Stimulated activated CD4-positive, alpha-beta T cell treated with anti-CD3 and anti-CD28 coated beads, Interleukin-1b, Interleukin-23, amount 100 ng/mL, for 48 hours (primary cell): ENCODE measurements at regions not wholly inside any gene's neighbourhood (a gene's known extent, or its start where the extent isn't known, plus 50 kb on each side); places are given as distances from the start of the nearest gene placed in this dataset.

Experiments
- DNase-seq: peaks from one replicate; pipeline ENCODE4 v3.0.0-alpha.2; 2020

DNA sequence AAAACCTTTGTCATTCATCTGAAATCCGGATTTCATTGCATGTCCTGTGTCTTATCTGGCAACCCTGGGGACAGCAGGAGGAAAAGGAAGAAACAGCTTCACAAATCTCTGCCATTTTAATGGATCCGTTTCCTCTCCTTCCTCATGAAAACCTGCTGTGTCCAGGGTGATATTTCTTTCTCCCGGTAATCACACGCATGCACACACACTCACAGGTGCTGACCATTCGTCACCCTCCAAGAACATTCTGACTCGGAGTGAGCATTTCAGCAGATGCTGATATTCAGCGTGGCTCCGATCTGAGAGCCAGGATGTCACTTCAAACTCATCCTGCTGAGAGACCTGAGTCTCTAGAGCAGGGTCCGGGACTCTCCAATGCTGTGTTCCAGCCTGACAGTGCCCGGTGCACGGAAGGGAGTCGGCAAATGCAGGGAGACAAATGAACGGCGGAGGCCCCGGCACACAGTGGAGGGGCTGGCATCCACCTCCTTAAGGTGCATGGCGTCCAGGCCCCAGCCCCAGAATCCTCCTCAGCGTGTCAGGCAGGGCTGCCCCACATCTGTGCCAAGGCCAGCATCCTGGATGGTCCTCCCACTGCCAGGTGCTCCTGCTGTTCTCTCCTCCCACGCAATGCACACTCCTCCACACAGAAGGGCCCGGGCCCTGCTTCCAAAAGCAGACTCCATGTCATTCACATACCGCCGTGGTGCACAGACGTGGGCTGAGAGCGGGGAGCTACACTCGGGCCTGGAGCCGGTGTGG is 70.7 kb downstream of the RBFOX3 start:
- DNase-seq, result no peak

DNA sequence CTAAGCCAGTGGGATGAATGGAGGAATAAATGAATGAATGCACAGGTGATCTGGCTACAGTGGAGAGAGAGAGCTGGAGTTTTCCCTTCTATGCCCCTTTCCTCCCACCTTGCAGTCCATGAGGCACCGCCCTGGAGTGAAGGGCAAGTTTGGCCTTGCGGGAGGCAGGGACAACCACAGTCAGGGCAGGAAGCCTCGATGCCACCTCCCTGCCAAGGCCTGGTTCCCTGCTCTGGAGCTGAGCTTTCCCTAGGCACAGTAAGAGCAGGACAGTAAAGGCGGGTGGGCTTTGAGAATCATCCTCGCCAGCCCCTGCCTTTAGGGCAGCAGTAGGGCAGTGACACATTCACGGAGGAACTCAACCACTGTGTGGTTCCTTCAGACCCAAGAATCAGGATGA is 72.6 kb downstream of the RBFOX3 start:
- no peak for DNase-seq

DNA sequence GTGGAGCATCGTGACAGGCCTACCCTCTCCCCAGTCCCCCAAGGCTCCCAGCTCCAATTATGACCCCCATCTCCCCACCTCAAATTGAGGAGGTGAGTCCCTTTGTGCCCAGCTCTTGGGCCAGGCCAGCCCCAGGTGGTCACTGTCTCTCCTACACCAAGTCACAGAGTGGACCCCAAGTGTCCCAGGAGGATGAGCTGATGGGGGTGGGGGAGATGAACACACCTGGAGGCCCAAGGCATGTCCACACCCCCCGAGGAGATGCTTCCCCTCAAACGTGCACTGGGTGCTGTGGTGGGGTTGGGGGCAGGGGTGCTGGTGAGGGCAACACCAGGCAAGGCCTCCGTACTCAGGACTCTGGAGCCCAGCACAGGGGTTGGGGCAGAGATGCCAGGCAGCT is 73.2 kb downstream of the RBFOX3 start:
- no peak for DNase-seq

DNA sequence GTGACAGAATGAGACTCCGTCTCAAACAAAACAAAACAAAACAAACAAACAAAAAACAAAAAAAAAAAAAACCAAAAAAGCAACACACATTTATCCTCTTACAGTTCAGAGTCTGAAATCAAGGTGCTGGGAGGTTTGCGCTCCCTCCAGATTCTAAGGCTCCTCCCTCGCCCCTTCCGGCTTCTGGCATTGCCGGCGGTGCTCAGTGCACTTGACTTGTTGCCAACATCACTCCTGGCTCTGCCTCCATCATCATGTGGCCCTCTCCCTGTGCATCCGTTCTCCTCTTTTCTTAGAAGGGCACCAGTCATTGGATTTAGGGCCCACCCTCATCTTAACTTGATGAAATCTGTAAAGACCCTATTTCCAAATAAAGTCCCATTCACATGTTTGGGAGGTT is 73.8 kb downstream of the RBFOX3 start:
- DNase-seq, result no peak

DNA sequence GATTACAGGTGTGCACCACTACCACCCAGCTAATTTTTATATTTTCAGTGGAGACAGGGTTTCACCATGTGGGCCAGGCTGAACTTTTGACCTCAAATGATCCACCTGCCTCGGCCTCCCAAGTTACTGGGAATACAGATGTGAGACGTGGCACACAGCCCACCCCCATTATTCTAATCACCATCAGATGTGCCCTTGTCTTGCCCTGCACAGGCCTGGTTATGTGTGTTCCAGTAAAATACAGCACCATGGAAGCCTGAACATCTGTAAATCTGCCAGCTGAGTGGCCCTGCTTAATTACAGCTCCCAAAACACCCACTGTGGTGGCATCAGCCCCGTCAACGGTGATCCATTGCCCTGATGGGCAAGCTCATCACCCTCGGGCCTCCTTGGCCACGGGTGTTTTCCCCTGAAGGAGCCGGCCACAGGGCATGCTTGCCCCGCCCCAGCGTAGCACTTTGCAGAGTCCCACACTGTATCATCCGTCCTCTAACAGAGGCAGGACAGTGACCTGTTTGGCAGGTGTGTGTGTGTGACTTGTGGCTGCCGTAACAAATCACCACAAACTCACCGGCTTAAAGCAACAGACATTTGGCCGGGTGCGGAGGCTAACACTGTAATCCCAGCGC is 74.5 kb downstream of the RBFOX3 start:
- no peak for DNase-seq

DNA sequence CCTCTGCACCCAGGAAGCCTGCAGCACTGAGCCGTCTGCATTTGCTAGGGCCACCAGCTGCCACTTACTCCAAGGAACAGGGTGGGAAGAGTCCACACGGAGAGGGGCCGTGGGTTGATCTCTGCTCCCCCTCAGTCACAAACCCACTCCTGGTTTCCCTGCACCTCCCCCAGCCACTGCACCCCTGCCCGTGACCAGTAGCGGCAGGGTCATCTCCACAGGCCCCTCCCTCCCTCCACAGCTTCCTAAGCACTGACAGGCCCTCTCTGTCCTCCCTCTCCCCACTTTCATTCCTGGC is 75.2 kb downstream of the RBFOX3 start:
- DNase-seq, result no peak

DNA sequence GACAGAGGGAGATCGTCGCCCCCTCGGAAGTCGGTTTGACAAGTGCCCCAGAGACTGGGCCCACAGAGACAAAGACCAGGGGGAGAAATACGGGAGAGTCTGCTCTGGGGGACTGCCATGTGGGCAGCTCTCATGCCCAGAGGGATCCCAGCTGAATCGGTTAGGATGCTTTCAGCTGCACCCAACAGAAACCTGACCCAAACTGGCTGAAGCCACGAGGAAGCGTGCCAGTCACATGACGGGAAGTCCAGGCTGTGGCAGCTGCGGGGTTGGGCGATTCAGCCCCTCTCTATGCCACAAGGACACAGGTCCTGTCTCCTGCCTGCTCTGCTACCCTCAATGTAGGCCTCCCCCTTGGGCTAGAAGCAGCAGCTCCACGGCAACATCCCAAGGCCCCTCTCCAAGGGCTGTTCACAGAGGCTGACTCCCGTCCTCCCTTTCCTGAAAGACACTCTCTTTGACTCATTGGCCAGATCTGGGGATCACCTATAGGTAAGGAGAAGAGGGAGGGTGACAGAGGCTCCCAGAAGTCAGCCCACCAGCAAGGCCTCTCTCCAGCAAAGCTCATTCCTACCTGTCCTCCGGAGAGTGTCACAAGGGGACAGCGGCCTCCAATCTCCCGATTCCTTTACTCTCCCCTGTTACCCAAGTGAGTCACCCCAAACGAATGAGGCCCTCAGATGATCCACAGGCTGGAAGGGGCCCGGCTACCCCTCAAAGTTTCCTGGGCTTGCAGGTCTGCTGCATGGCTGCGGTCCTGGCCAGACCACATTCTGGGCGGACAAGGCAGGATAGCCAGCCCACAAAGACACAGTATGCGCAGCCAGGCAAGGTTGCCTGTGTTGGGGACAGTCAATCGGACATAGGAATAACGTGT is 75.8 kb downstream of the RBFOX3 start:
- DNase-seq, result no peak

DNA sequence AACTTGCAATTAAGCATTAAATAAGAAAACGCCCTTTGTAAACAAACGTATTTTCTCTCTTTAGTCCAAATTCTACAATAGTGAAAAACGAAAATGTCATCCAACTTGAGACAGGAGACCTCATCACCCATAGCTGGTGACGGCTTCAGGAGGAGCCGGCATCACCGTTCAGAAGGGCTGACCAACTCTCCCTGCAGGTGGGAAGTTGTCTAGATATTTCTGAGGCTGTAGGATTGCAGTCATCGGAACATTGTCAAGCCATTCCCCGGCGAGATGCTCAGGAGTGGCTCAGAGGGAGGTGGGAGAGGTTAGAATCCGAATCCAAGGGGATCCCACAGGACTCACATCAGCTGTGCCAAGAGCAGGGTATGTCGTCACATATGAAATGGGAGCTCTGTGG is 76.7 kb downstream of the RBFOX3 start:
- DNase-seq, result no peak

DNA sequence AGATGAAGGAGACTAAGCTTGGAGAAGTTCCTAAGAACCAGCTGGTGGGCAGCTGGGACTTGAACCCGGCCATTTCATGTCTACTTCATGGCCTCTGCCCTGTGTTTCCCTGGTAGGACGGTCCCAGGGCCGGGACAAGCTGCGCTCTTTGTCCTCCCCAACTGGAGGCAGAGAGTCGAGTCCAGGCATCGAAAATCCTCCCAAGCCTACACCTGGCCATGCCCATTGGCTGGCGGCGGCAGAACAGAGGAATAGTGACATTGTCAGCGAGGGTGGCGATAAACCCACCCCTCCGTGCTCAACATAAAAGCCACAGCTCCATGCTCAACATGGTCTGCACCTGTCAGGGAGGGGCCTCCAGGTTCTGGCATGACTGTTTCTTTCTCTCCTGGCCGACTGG is 77.7 kb downstream of the RBFOX3 start:
- DNase-seq, result no peak

DNA sequence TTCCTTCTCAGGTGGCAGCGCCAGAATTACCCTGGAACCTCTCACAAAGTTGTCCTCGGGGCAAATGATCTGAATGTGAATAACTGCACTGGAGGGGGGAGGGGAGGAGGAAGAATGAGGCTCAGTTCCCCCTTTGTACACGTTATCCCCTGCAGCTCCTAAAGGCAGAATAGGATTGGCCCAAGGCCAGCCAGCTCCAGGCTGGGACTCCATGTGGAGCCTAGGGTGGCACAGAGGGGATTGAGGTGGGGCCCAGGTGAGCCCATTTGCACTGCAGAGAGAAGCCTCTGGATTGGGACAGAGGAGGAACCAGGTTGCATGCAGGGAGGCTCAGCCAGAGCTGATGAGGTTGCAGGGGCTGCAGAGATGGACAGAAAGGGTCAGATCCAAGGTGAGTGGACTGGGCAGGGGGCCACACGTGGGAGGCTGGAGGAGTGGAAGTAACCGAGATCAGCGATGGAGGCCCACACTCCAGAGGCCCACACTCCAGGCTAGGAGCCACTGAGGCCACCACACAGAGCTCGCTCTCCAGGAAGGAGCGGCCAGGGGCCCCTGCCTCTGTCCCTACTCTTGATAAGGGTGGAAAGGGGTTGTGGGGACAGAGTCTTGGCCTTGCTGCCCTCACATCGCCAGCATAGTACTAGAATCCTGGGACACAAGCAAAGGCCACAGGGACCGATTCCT is 78.6 kb downstream of the RBFOX3 start:
- no peak for DNase-seq

DNA sequence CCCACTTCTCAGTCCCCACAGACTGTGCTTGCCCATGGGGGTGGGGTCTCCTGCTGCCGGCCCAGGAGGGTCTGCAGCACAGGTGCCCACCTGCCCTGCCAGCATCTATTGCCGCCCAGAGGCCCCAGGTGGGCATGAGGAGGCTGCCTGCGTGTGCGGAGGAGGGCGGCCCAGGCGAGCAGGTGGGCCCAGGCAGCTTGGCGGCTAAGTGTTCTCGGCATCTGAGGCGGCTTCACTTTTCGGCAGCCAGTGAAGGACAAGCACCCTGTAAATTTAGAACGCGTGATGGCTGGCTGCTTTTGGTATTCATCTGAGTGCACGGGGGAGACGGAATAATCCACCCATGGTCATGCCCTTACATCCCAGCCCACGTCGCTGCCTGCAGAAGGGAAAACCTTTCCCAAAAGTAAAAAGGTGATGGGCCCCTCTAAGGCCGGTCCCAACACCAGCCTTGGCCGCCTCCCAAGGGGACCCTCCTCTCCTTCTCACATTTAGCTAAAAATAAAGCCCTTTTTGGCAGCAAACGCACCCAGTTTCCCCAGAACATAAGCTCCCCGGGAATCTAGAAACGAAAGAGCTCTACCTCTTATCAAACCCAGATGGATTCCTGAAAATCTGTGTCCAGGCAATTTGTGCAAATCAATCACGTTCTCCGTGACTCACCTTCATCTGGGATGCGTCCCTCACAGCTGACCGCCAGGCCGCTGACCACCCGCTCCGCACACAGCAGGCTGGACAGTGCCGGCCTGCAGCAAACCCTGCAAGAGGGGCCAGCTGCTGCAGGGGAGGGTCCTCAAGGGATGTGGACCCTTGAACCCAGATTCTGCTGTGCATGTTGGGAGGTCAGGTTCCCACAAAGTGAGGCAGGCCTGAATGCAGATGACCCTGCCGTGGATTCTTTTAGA is 79.4 kb downstream of the RBFOX3 start:
- no peak for DNase-seq

DNA sequence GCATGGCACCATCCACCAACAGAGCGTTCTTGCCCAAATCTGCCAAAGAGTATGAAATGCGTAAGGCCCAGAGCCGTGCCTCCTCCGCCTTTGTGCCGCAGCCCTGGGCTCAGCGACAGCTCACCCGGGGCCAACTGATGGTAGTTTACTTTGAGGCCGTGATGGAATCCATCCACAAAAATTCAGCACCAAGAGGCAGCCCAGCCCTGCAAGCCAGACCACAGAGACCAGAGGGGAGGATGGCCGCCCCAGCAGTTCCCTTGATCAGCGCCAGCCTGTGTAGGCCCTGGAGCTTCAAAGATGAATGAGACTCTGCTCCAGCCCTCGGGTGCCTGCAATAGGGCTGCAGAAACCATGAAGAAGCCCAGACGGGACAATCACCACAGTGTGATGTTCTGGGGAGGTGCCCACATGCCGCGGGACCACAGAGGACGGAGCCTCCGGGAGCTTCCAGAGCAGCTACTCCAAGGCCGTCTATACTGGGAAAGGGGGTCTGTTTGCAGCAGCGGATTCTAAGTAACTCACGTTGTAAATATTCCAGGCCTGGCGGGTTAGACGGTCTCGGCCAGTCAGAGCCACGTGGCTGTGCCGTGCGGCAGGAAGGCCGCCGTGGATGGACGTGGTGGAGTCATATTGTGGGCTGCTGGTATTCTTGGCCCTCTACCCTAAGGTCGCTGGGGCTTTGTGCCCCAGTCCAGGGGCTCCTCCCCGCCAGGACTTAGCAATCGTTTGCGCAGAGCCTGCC is 80.3 kb downstream of the RBFOX3 start:
- DNase-seq, result no peak

DNA sequence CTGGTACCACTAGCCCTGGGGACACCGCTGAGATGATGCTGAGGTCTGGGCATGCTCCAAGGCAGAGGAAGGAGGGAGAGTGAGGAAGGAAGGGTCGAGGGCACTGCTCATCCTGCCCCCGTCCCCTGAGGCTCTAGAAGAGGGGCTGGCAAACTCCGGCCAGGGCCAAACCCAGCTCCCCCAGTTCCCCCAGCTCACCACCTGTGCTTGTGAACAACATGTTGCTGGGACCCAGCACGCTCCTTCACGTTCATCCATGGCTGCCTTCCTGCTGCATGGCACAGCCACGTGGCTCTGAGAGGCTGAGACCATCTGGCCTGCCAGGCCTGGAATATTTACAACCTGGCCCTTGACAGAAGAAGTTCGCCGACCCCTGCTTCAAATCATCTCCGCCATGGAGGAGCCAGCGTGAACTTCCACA is 81.2 kb downstream of the RBFOX3 start:
- no peak for DNase-seq

DNA sequence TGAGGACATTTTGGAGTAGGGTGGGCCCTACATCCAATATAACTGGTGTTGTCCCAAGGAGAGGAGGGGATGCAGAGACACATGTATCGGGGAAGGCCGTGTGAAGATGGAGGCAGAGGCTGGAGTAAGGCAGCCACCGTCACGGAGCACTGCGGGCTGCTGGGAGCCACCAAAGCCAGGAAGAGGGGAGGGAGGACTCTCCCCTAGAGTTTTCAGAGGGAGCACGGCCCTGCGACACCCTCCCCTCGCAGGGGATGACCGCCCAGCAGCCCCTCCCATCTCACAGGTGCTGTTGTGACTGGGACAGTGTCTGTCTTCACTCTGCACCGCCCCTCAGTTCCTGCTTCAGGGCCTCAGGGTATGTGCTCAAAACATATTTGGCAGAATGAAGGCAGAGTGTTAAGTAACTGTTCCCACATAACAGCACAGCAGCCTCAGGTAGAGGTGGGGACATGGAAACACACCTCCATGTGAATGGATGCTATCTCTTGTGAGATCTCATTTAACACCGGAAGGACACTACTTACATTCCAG is 82.2 kb downstream of the RBFOX3 start:
- DNase-seq, result no peak

DNA sequence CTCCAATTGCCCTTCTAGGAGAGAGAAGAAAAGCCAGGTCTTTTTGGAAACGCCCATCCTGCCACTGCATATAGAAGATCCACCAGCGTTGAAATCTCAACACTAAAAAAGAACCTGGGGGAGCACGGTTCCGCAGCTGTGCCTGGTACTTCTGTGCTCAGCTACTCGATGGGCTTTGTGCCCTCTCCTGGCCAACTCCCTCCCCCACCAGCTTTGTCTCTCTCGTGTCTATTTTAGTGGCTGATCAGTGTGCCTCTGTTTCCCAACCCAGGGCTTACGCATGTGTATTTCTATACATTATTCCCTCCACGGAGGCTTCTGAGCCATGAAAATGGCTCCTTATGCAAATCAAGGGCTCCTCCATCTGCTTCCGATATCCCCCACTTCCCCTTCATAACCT is 83.5 kb downstream of the RBFOX3 start:
- no peak for DNase-seq

DNA sequence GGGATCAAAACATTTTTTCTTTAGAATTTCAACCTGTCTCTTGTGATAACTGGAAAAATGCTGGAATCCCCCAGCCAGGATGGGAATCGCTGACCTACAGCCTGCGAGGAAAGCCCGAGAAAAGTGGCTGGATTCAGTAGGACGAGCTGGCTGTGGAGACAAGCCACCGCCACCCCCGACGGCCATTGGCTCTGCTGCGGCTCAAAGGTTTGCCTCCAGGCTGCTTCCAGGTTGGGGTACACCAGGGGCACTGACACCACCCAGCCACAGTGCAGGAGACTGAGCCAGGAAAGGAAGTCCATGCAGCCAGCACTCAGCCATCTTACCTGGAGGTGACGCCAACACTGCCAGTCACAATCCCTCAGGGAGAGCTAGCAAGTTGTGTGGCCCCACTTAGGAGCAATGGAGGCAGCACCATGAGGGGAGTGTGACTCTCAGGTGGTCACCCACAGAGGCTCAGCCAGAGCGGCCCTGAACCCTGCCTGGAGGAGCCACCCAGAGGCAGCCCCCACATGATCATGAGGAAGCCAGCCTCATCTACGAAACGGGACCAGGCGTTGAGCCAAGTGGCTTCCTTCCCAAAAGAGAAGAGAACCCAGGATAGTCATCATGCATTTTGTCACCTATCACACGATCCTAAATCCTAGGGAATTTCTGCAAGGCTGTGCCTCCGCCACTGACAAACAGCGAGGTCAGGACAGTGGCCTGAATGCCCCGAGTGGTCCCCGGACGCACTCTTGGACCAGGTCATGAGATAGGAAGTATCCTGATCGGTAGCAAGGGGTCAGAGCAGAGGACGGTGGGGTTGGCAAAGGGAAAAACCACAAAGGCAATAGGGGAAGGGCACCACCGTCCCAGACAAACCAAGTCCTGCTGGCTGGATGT is 84.8 kb downstream of the RBFOX3 start:
- DNase-seq, result no peak

DNA sequence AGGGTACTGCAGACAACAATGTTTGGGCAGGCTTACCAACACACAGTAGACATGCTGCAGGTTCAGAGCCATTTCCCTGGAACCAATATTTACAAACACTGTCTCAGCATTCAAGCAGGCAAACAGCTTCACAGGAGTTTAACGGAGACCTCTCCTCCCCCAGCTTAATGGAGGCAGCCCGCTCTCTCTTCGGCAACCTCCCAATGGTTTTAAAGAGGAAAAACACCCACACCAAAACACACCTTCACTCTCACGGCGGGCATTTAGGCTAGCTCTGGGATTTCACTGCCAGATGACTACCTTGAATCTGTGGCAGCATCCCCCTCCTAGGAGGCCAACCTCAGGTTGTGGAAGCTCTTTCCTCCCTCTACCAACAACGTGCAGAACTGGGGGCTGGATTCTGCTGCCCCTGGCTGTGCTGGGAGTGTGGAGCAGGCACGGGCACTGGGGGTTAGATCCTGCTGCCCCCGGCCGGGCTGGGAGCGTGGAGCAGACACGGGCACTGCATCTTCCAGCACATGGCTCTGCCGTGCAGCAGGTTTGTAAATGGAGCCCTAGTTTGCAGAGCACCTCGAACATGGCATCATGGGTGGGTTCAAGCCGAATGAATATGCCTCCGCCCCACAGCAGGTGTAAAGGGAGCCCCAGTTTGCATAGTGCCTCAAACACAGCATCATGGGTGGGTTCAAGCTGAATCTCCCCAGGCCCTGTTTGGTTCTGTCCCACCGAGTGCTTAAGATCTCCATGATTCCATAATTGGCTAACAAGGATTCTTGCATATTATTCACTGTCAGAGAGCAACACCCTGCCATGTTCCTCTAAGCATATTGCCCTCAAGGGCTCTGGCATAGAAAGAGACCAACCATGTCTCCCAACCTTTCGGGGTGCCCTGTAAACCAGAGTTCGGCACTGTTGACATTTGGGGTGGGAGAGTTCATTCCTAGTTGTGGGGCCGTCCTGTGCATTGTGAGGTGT is 86.4 kb downstream of the RBFOX3 start:
- no peak for DNase-seq

DNA sequence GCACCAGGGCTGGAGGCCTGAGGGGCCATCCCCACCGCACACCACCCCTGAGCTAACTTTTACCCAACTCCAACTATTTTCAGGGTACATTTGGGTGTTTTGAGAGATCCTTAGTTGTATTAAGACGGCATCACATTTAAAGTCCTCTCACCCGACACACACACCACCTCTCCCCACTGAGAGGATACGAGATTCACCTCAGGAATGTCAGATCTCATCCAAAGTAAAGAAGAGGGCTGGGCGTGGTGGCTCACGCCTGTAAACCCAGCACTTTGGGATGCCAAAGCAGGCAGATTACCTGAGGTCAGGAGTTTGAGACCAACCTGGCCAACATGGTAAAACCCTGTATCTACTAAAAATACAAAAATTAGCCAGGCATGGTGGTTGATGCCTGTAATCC is 88.4 kb downstream of the RBFOX3 start:
- no peak for DNase-seq

DNA sequence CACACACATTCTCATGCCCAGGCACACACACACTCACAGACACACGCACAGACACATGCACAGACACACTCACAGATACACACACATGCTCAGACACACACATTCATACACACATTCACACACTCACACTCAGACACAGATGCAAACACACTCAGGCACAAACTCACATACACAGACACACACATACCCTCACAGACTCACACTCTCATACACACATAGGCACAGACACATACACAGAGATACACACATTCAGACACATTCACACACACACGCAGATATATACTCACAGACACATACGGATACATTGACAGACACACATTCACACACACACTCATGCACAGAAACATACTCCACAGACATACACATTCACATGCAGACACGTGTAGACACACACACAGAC is 89.6 kb downstream of the RBFOX3 start:
- no peak for DNase-seq
